ENCODE measurements at regions not wholly inside any gene's neighbourhood (a gene's known extent, or its start where the extent isn't known, plus 50 kb on each side); places are given as distances from the start of the nearest gene placed in this dataset.
"Not testable (repeated sequence)": the region's sequence is repeated elsewhere in the genome, so short reads cannot be mapped to it uniquely, and the experiment has no call there.

DNA sequence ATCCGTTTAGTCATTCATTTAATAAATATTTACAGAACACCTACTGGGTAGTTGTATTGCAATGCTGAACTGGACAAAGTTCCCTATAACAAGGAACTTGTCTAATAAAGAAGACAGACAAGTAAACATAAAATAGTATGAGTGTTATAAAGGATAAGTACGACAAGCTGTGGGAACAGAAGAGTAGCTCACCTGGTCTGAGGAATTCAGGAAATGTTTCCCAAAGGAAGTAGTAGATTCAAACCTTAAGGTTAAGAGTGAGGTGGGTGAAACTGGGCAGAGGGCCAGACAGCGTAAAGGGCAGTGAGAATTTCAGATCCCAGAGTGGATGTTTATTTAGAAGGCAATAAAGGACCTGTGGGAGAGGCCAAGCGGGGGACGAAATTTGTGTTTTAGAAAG, 72.3 kb upstream of the CD2AP start:
- DNase-seq (ENCODE audit: low read depth in 1 of 2, low spot score in 1 of 2), result no peak

DNA sequence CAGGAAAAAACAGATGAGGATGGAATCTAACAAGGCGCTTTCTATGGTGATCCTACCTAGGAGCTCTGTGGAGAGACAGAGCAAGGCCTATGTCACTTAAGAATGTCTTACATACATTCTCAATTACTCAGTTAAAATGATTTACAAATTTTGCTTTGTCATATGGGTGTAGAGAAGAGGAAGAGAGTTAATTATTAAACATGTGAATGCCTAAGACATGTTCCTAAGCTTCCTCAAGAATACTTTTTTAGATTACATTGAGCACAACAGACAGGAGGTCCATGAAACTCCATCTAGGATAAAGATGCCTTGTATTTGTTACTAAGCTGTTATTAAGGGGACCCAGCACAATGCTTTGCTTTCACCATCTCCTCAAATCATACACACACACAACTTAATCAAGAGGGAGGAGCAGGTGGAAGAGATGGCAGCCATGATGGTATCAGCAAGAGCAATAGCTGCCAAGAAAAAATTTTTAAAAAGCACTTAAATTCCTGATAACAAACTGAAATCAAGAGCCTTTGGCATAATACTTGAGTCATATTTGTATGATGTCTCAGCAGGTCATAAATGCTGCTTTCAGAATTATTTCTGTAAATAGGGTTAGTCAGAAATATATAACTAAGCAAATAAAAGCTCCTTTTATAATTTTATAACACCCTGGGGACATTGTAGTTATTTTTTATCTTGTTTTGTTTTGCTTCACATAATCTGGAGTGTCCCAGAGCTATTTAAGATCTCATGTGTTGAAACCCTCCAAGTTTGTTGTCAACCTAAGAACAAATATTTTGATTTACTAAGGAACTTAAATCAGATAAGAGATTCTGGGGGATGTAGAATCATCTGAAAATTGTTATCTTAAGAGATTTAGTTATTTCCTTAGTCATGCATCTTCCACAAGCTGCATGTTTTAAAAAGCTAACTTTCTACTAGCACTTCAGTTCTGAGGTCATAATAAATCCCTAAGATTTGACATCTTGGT, 70.0 kb upstream of the CD2AP start:
- DNase-seq (ENCODE audit: low read depth in 1 of 2, low spot score in 1 of 2), result no peak

DNA sequence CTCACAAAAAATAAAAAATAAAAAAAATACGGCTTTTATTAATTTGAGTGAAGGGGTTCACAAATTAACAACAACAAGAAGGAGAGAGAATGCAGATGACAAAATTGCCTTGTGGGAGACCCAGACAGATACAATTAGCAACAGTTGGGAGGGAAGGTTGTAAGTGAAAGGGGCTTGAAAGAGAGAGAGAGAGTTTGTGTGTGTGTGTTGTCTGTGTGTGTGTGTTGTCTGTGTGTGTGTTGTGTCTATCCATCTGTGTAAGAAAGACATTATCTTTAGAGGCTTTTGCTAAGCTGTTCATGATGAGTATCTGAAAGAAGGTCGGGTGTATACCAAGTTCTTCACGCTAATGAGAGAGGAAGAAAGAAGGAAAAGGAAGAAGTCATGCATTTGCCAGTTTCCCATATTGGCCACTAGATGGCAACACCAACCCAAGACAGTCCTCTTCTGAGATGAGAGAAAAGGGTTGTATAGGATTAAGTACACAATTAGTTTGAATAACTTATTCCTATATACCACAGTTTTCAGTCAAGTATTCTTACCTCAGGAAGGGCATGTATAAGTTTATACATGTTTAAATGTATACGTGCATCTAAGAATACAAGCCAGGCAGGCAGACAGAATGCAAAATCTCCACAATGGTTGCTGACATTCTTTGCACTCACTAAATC, 63.7 kb upstream of the CD2AP start:
- DNase-seq (ENCODE audit: low read depth in 1 of 2, low spot score in 1 of 2), result peak in 1 of 2 donors; percentile 30

DNA sequence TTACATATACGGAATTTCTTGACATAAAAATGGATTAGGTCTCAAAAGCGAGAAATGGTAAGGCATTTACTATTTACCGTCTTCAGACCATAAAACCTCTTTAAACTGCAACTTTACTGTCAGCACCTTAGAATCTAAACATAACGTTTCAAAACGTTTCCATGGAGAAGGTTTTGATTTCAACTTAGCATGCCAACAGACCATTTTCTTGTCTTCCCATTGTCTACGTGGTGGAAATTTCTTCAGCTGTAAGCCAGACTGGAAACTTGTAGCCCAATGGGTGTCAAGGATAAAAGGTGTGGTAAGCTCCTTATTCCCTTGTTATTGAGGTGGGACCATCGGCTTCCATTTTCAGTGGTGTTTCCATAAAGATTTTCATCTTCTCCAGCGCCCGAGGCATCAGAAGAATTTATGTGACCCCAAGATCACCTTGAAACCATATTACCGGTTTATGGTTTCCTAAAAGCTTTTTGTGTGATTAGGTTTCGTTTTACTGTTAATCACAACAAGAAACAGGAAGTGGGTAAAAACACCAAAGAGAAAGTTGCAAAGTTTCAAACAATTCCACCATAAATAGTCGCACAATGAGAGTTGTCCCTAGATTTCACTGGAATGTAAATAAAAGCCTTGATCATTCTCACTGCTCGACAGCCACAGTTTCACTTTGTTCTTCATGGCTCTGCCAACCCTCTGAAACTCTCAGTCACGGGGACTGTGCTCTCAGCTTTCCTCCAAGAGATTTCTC, 63.0 kb upstream of the CD2AP start:
- no peak for DNase-seq (ENCODE audit: low read depth in 1 of 2, low spot score in 1 of 2)

DNA sequence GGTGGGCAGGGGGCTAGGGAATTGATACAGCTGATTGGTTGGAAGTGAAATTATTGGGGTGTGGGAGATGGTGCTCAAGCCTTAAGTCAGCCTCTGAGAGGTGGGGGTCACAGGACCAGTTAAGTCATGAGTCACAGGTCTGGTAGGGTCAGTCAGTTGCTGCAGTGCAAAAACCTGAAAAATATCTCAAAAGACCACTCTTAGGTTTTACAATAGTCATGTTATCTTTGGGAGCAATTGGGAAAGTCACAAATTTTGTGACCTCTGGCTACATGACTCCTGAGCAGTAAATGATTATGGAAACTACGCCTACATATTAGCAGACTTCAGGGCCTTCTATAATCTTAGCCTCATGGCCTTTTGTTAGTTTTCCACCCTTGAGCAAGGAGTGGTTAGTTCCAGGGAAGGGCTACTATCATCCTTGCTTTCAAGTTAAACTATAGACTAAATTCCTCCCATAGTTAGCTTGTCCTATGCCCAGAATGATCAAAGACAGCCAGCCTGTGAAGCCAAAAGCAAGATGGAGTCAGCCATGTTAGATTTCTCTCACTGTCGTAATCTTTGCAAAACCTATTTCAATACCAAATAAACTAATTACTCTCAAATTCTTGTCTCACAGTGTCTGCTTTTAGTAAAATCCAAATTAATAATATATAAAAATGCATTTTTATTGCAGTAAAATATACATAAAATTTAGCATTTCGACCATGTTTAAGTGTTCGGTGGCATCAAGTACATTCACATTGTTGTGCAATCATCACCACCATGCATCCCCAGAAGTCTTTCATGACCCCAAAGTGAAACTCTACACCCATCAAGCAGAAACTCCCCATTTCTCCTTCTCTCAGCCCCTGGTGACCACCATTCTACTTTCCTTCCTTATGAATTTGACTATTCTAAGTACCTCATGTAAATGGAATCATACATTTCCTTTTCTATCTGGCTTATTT, 60.9 kb upstream of the CD2AP start:
- no peak for DNase-seq (ENCODE audit: low read depth in 1 of 2, low spot score in 1 of 2)

DNA sequence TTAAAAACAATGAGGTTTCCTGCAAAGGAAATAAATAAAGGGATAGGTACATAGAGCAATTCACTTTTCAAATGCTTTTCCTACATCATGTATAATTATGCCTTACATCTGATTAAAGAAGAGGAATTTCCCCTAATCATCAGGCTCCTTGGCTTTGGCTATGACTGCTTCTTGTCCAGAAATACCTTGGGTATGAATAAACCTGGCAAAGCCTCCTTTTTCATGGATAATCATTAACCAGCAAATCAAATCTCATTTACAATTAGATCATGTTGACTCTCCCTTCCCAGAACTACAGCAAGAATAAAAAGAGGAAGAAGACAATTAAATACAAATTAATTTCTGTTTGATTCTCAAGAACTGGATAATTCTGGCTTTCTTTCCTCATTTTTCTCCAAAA, 58.0 kb upstream of the CD2AP start:
- no peak for DNase-seq (ENCODE audit: low read depth in 1 of 2, low spot score in 1 of 2)

DNA sequence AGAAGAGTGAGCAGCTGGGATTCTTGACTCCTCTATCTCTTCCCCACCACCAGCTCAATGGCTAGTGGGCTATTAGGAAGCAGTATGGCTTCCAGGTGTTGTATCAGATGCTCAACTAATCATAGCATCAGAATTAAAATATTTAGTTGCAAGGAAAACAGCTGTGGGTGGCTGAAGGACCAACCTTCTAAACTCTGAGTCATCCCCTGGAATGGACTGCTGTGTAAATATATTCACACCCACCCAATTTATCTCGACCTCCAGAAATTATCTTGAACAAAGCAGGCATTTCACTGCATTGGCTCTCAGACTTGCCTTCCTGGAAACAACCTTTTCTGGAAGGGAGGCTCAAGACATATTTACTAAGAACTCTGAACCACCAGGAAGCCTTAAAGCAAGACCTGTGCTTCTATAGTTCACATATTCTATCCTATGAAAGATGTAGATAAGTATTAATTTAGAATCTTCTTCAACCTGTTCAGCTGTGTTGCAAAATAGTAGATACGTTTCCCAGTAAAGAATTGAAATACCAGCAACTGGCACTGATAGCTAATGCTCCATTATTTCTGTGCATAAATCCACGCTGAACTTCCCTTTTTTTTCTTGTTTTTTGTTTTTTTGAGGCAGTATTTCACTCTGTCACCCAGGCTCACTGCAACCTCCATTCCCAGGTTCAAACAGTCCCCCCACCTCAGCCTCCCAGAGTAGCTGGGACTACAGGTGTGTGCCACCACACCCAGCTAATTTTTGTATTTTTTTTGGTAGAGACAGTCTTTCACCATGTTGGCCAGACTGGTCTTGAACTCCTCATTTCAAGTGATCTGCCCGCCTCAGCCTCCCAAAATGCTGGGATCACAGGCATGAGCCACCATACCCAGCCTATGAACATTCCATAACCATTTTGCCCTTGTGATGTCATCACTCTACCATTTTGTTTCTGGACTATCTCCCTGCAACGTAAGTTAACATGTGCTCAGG, 56.9 kb upstream of the CD2AP start:
- DNase-seq (ENCODE audit: low read depth in 1 of 2, low spot score in 1 of 2), result no peak

DNA sequence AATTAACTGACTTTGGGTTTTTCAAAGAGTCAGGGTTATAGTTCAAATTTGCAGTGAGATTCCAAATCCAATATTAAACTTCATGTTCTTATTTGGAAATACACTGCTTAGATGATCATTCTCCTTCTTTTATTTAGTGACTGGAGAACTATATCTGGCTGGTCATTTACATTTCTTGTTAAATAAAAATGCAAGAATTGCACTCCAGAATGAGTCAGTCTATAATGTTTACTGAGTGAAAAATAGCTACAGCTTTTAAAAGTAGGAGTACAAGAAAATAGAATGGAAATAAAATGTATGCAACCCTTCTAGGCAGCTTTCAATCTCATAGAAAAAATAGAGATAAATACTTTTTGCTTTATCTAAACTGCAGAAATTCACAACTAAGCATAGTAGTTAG, 54.5 kb upstream of the CD2AP start:
- no peak for DNase-seq (ENCODE audit: low read depth in 1 of 2, low spot score in 1 of 2)

DNA sequence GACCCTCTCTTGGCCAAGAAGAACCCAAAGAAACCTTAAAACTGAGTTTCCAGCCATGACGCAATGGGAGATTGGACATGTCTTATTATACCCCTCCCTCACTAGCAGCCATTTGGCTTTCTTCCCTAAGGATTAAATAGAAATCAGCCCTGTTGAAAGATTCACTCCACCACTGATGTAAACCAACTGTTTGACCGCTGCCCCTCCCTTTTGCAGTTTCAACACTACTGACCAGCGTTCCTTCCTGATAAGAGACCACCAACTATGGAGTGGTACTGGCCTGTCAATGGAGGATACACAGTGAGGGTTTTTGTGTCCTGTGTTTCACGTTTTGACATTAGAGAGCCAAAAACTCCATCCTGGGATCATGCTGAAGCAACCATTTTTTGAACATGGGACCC, 53.2 kb upstream of the CD2AP start:
- DNase-seq (ENCODE audit: low read depth in 1 of 2, low spot score in 1 of 2), result no peak

DNA sequence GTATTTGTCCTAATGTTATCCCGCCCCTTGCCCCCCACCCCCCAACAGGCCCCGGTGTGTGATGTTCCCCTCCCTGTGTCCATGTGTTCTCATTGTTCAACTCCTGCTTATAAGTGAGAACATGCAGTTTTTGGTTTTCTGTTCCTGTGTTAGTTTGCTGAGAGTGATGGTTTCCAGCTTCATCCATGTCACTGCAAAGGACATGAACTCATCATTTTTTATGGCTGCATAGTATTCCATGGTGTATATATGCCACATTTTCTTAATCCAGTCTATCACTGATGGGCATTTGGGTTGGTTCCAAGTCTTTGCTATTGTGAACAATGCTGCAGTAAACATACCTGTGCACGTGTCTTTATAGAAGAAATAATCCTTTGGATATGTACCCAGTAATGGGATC, 51.9 kb upstream of the CD2AP start:
- DNase-seq (ENCODE audit: low read depth in 1 of 2, low spot score in 1 of 2), result not testable (repeated sequence)

DNA sequence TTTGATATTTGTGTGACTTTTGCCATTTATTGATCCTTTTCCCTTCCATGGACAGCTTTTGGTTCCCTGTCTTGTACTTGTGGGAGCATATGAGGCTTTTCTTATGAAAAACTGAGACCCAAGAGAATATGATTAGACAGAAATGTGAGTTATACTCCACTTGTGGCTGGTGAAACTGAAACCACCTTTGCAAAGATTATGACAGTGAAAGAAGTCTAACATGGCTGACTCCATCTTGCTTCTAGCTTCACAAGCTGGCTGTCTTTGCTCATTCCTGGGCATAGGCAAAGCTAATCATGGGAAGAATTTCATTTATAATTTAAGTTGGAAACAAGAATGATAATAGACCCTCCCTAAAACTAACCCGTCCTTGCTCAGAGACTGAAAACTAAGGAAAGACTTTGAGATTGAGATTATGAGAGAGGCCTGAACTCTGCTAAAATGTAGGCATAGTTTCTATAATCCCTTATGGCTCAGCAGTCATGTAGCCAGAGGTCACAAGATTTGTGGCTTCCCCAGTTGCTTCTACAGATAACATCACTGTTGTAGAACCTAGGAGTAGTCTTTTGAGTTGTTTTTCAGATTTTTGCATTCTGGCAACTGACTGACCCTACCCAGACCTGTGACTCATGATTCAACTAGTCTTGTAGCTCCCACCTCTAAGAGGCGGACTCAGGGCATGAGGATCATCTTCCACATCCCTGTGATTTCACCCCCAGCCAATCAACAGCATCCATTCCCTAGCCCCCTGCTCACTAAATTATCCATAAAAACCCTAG, 50.9 kb upstream of the CD2AP start:
- no peak for DNase-seq (ENCODE audit: low read depth in 1 of 2, low spot score in 1 of 2)

DNA sequence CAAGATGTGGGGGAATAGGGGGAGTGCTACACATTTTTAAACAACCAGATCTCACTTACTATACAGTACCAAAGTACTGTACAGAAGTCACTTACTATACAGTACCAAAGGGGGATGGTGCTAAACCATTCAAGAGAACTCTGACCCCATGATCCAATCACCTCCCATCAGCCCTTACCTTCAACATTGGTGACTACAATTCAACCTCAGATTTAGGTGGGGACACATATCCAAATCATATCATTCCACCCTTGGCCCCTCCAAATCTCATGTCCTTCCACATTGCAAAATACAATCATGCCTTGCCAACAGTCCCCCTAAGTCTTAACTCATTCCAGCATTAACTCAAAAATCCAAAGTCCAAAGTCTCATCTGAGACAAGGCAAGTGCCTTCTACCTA, 49.9 kb upstream of the CD2AP start:
- DNase-seq (ENCODE audit: low read depth in 1 of 2, low spot score in 1 of 2), result no peak

Data from activated CD4-positive, alpha-beta T cell treated with anti-CD3 and anti-CD28 coated beads, Interleukin-2, amount 50 U/mL, for 24 hours (primary cell).